Adrenal gland (tissue), 5 donors: ENCODE measurements at regions not wholly inside any gene's neighbourhood (a gene's known extent, or its start where the extent isn't known, plus 50 kb on each side); places are given as distances from the start of the nearest gene placed in this dataset.

Experiments
- CTCF ChIP-seq, 6 experiments: fragments of 450-650 bp in 4 of 6; fragments of 200-600 bp in 2 of 6; sonication (generic) in 1 of 6; IDR thresholded peaks; 1 replicate in 5 of 6; 2 replicates in 1 of 6; pipeline versions ENCODE4 v1.5.1 to v1.8.0; 2016 to 2021; ENCODE audit warnings: antibody characterized with exemption in 6 of 6, mild to moderate bottlenecking in 2 of 6, moderate library complexity in 1 of 6
- POLR2A ChIP-seq, 2 donors: fragments of 450-650 bp; IDR thresholded peaks; one replicate each; pipeline ENCODE4 v1.6.1; 2017; ENCODE audit warnings: antibody characterized with exemption in 2 of 2, mild to moderate bottlenecking in 2 of 2, moderate library complexity in 1 of 2
- donor health status: DM: no; HTN: no; CAD: no.

GRCh38 chr2:51225377-51225776 is 193.4 kb upstream of the NRXN1 start:
- no peak for TF ChIP-seq CTCF (IDR thresholded peaks at IDR 0.05)
- no peak for TF ChIP-seq POLR2A (IDR thresholded peaks at IDR 0.05)
